ENCODE measurements at regions not wholly inside any gene's neighbourhood (a gene's known extent, or its start where the extent isn't known, plus 50 kb on each side); places are given as distances from the start of the nearest gene placed in this dataset.

DNA sequence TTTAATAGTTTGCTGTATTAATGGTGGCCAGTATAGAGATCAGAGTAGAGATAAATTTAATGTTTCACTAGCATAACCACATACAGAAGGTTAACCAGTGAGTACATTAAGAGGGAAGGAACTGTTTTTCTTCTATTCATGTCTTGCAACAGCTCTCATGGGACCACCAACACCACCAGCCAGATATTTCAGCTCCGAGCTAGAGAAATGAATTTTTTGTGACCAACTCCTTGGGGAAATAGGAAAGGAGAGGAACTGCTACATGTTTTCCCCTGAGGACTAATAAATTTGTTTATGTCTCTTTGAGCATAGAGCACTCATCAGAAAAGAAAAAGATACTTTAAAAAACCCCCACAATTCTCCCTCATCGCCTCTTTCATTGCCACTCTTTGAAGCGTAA, 247.5 kb downstream of the MBNL1 start:
- no peak for DNase-seq

DNA sequence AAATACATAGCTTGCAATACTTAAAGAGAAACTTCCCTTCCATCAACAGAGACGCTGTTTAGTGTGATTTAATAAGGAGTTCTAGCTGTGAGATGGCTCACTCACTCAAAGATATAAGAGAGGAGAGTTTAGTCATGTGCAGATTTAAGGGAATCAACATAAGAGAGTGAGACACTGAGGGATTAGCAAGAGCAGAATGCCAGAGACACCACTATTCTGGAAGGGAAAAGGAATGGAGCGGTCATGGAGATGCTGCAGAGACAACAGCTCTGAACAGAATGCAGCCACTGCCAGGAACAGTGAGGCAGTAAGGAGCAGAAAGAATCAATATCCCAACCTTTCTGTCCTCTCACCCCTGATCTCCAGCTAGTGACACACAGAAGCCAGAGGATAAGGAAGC, 248.8 kb downstream of the MBNL1 start:
- no peak for DNase-seq

DNA sequence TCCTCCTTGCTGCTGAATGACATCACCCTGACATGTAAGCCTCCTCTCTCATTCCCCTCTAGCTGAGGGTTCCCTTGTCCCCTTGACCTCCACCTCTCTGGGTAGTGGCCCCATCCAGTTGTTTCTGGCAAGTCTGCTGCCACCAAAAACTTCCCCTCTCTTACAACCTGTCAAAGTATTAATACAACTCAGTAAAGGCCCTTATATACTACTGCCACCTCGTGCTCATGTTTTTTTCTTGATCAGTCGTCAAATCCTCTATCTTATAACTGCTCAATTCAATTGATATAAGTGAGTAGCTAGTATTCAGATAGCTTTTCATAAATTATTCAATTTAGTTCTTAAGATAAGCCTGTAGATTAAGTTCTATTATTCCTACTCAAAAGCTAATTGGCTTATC, 249.6 kb downstream of the MBNL1 start:
- no peak for DNase-seq

DNA sequence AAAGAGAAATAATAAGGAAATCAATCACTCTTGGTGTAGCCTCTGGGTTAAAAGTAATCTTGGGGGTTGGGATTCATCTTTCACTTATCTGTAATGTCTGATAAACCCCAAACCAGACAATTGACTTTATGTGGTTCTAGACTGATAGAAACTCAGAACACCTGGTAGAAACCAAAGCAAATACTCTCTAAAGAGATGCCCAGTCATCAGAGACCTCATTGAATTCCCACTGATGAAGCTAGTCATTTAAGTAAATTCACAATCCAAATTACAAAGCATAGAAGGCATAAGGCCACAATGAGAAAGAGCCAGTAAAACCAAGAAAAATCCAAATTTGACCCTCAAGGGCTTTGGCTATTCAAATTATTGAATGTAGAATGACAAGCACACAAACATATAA, 250.6 kb downstream of the MBNL1 start:
- DNase-seq = no peak

DNA sequence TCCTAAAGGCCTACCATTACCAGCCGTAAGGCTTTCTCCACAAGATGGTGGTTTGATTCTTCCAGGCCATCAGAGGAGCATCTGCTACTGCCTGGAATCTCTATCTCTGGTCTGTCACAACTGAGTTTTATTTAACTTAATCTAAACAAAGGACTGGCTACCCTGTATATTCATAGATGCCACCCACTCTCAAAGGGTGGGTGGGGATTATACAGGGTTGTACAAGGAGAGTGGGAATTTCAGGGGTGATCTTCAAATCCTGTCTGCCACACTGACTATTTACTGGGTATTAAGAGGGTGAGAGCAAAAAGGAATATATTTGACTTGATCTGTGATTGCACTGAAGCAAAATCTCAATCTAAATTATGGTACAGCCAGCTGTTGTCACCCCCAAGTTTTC, 253.3 kb downstream of the MBNL1 start:
- no peak for DNase-seq

DNA sequence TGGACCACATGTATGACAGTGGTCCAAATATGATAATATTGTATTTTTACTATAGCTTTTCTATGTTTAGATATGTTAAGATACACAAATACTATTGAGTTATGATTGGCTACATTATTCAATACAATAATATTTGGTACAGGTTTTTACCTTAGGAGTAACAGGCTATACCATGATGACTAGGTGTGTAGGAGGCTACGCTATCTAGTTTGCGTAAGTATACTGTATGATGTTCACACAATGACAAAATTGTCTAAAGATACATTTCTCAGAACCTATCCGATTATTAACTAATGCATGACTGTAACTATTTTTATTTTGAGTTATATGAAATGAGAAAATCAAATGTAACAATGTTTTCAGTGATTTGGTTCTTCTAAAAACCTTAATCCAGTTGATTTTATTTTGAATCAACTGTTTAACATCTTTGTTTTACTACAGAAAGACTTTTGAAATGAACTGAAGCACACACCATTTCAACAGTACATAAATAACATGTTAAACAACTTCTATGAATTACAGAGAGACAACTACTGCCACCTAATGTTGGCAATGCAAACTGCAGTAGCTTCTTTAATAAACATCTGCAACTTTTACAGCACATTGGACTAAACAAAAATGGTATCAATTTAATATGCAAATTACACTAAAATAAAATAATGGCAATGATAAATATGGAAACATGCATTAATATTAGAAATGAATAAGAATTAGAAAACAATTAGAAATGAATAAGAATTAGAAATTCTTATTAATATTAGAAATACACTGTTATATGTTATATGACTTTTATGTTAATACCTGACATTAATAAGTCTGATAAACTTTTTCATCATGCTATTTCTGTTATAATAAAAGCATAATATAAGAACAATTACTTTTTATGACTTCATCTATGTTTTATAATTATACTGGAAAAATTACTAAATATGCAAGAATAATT, 255.7 kb downstream of the MBNL1 start:
- DNase-seq = peak; percentile 75

GRCh38 chr3:152531717-152532116, 263.0 kb downstream of the MBNL1 start:
- DNase-seq = no peak

DNA sequence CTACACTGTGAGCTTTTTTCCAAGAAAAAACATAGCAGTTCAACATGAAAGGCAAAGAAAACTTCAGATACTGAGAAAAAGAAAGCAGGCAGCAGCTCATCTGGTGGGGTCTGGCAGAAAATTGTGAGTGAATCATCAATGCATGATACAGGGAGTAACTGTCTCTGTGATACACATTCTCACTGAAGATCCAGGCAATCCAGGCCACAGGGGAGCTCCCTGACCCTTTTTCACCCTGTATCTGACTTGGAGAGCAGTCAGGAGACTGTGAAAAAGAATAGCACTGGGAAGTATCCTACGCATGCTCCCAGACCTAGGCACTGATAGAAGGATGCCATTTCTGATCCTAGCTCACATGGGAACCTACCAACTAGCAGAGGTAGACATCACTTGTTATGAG, 269.8 kb downstream of the MBNL1 start:
- no peak for DNase-seq

DNA sequence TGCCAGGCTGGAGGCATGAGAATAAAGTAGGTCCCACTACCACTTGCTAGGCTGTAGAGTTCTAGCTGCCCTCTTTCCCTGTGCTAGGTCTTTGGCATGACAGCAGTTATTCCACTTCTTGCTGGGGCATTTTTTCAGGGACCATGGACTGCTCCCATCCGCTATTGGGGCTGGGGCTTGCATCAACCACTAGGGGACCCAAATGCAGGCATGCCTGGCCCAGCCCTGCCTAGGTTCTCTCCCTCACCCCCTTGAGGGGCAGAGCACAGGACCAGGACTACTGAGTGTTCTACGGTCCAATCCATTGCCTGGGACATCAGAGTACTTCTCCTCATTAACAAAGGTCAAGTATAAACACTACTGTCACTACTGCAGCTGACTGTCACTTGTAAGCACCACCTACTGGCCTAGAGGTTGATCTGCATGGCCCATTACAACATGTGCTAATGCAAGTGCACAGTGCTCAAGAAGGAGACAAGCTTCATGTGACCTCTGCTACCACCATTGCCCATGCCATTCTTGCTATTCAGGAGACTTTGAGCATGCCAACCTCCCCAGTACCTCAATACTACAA, 270.5 kb downstream of the MBNL1 start:
- no peak for DNase-seq

DNA sequence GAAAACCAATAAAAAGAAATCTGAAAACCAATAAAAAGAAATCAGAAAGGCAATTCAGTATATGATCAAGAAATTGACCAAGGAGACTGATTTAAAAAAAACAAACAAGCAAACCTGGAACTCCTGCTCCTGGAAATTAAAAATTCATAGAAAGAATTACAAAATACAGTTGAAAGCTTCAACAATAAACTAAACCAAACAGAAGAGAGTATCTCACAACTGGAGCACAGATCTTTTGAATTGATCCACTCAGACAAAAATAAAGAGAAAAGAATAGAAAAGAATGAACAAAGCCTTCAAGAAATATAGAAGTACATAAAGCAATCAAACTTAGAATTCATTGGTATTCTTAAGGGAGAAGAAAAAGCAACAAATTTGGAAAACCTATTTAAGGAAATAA, 271.4 kb downstream of the MBNL1 start:
- DNase-seq = no peak

GRCh38 chr3:152547153-152547552, 278.4 kb downstream of the MBNL1 start:
- no peak for DNase-seq

DNA sequence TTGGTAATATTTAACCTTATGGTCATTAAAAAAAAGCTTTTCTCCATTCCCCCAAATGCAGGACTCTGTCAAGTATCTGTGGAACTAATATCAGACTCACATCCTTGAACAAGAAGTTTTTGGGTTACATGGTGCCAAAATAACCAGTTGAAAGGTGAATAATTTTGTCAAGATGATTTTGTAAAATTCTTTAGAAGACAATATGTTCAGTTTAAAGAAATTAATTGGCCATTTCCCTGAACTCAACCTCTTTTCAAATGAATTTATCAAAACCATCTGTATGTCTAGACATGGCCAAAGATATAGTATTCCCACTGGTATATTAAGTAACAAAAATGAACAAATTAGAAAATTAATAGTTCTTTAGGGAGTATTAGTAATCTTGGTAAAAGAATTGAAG, 280.5 kb downstream of the MBNL1 start:
- no peak for DNase-seq

DNA sequence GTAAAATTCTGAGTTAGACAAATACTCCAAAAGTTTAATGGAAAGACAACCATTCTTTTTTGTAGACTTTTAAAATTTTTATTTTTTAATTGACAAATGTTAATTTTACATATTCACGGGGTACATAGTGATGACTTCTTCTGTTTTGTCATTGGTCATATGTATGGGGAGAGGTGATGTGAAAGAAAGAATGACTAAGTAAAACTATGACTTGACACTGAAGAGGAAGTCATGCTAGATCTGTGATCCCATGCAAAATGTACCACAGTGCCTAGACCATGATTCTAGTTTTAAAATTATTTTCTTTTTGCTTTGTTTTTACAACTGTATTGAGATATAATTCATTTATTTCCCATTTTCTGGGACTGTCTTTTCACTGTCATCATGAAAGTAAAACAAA, 281.6 kb downstream of the MBNL1 start:
- DNase-seq = no peak

DNA sequence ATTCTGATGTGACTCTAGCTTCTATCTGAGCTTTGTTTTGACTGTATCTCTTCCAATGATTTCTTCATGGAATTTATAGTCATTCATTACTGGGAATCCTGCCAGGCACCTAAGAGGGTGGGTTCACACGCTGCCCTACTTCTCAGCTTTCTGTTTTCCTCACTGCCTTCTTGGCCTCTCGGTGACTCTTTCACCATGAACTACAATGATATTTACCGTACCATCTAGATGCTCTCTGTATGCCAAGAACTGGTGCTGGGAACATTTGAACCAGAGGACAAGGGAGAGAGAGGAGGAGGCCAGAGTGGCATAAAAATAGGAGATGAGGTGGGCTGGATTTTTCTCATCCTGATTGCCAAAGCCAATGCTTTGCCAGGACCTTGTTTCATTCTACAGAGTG, 280.0 kb upstream of the P2RY1 start:
- no peak for DNase-seq

- no peak for DNase-seq
These were observed 279.2 kb upstream of the P2RY1 start for GRCh38 chr3:152555666-152556291.

- no peak for DNase-seq
These were observed 278.1 kb upstream of the P2RY1 start for GRCh38 chr3:152556731-152557254.

DNA sequence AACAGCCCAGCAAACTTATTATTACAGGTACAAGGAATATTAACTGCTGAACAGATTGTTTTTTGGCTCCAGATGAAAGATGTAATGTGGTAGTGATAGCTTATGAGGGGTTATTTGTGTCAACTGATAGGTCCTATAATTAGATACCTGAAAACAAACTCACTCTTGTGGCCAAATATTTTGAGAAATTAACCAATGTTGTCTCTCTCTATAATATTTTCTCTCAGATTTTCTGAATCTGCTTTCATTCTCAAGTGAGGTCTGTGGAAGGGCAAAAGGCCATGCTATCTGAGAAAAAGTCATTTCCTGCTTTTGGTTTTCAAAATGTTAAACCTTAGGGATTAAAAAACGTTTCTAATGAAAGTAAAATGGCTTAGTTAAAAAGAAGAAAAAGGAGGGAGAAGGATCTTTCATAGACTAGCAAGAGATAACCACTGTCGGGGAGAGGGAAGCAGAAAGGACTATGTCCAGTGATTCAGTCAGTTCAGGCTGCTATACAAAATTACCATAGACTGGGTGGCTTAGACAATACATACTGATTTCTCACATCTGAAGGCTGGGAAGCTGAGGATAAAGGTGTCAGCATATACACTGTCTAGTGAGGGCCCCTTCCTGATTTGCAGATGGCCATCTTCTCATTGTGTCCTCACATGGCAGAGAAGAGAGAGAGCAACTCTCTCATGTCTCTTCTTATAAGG, 277.5 kb upstream of the P2RY1 start:
- DNase-seq = no peak

GRCh38 chr3:152558386-152558785, 276.5 kb upstream of the P2RY1 start:
- DNase-seq = no peak

- no peak for DNase-seq
These were observed 275.7 kb upstream of the P2RY1 start for GRCh38 chr3:152559246-152559645.

GRCh38 chr3:152564459-152564858, 270.5 kb upstream of the P2RY1 start:
- no peak for DNase-seq

GRCh38 chr3:152574461-152575079, 260.4 kb upstream of the P2RY1 start:
- DNase-seq = peak; percentile 58

GRCh38 chr3:152578769-152579168, 256.2 kb upstream of the P2RY1 start:
- no peak for DNase-seq

- no peak for DNase-seq
These were observed 253.0 kb upstream of the P2RY1 start for GRCh38 chr3:152581951-152582350.

Data from NCI-H774 (cell line).